ENCODE measurements at regions not wholly inside any gene's neighbourhood (a gene's known extent, or its start where the extent isn't known, plus 50 kb on each side); places are given as distances from the start of the nearest gene placed in this dataset.
"Not testable (repeated sequence)": the region's sequence is repeated elsewhere in the genome, so short reads cannot be mapped to it uniquely, and the experiment has no call there.

DNA sequence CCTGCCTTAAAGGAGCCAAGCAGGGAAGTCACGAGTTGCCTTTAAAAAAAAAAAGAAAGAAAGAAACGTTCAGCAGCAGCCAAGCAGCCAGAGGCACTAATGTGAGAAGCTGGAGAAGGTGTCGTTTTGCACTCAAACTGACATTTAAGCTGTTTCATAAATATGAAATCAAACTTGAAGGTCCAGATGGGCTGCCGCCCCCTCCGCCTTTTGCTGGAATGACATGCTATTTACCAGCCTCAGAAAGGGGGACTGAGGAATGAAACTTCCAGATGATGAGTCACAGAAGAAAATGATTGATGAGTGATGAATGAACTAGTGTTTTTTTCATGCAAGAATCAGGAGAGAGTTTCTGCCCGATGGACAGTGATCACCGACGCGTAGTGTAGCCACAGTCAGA lies 396.8 kb downstream of the IGSF11 start:
- no peak for DNase-seq

DNA sequence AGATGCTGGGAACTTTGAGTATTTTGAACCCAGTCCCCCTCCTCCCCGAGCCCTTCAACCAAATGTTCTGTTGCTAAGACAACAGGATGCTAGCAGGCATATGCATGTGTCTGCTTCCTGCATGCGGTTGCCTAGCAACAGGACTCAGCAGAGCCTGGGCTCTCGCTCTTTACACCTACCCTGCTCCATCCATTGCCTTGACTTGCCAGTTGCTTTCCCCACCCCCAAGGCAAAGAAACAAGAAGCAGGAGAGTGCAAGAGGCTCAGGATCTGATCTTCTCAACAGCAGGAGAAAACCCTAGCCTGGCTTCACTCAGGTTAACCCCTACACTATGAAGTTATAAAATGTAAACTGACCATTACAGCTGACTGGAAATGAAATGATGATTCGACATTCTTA lies 393.0 kb downstream of the IGSF11 start:
- DNase-seq: no peak

DNA sequence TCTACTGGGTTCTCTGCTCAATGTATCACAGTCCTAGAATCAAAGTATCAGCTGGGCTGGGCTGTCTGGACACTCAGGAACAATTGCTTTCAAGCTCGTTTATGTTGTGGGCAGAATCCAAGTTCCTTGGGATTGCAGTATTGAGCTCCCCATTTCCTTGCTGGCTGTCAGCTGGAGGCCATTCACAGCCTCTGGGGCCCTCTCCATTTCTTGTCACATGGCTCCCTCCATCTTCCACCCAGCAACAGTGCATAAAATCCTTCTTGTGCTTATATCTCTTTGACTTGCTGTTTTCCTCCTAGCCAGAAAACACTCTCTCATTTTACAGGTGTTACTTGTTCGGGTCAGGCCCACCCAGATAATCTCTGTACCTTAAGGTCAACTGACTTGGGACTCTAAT lies 363.5 kb downstream of the IGSF11 start:
- DNase-seq: no peak

DNA sequence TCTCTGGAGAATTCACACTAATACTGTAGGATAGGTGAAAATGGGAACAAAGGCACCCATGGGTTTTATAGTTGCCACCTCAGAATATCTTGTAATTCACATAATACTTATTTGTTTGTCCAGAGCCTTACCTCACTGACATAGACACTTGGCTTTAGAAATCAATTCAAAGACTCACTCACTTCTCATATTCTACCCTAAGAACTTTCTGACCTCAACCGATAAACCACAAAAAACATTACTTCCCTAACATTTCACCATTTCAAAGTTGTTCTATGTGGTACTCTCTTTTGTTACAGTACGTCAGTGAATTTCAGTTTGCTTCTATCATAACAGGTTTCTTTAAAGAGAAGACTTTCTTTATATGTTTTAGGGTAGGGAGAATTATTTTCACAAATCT lies 359.3 kb downstream of the IGSF11 start:
- no peak for DNase-seq

DNA sequence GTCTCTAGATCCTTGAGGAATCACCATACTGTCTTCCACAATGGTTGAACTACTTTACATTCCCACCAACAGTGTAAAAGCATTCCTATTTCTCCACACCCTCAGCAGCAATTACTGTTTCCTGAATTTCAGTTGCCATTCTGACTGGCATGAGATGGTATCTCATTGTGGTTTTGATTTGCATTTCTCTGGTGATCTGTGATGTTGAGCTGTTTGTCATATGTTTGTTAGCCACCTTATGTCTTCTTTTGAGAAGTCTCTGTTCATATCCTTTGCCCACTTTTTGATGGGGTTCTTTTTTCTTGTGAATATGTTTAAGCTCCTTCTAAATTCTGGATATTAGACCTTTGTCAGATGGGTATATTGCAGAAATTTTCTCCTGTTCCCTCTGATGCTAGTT lies 356.0 kb downstream of the IGSF11 start:
- not testable (repeated sequence) for DNase-seq

DNA sequence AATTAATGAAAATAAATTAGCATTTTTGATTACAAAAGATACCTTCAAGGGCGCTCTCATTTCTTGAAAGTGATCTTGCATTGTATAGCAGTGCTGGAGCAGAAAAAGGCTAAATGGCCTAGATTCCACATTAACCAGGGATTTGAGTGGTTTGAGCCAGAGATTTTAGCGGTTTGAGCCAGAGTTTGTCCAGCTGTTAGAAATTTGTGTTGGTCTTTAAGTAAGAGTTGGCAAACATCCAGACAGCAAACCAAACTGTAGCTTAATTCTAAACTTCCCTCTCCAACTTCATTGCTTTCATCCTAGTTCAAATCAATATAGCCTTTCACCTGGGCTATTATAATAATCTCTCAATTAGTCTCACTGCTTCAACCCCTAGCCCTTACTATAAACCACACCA lies 351.7 kb downstream of the IGSF11 start:
- no peak for DNase-seq

DNA sequence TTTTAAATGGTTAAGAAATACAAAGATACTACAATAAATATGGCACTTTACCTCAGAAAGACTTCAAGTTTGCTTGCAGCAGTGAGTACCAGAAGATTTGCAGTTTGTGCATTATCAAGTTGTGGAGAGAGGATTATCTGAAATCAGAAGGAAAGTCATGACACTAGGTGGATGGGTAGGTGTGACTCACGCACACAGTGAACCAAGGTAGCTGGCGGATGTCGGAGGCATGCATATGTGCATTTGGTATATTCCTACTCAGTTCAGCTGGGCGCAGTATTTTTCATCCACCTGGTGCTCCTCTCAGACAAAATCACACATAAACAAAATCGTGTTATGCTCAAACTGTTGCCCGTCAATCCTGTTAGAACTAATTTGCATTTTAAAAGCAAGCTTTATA lies 351.0 kb downstream of the IGSF11 start:
- no peak for DNase-seq

DNA sequence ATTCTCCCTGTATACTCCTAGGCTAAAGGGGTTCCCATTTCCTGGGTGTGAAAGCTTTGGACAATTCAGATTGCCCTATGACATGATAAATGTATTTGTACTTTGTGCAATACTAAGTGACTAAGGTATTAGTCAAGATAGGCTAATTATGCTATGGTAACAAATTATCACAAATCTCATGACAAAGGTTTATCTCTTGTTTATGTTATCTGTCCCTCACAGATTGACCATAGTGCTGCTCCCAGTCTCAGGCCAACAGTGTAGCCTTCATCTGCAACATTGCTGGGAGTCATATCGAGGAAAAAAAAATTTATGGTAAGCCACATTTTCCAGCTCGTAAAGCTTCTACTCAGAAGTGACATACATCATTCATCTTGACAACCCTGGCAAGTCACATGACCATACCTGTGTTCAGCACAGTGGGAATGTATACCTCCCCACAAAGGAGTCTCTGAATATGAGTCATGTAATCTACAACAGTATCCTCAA lies 346.2 kb downstream of the IGSF11 start:
- no peak for DNase-seq

DNA sequence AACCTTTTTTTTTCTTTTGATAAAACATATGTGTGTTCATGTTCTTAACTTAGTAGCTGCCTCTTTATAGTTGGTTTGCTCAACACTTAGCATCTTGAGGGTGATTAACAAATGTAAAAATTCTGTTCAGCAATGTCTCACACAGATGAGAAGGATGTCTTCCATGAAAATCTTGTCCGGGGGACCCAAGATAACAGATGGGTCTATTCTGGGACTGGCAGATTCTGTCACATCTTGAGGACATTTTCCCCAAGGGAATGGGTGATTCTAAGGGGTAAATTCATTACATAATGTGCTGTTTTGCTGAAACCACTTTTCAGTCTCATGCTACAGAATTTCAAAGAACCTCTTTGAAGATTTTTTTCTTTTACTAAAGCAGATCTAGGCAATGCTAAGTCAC lies 342.2 kb downstream of the IGSF11 start:
- no peak for DNase-seq

DNA sequence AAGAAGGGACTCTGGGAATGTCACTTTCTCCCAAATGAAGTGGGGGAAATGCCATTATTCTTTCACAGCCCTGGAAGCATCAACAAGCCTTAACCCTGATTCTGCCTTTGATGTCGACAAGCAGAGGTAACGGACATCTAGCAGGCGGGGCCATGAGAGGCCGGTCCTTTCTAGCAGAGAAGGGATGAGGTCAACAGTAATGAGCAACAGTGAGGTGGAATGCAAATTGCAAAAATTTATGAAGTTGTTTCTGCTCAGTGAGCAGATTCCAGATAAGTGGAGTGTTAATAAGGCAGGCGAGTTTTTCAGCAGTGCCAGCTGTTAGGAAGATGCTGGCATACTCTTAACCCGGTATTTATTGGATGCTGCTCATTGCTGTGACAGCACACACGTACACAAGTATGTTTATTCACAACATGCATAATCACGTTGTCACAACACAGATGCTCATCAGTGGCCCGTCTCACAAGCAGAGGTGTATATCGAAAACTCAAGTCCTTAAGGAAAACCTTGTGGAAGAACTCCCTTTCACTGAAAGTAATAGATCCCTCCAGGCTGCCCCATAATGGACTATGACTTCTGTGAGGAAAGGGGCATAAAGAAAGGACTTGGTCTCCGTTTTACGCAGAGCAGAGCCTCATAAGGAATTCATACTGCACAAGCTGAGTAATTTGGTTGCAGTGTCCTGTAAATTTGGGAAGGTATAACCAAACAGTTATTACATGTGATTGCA lies 329.0 kb downstream of the IGSF11 start:
- no peak for DNase-seq

DNA sequence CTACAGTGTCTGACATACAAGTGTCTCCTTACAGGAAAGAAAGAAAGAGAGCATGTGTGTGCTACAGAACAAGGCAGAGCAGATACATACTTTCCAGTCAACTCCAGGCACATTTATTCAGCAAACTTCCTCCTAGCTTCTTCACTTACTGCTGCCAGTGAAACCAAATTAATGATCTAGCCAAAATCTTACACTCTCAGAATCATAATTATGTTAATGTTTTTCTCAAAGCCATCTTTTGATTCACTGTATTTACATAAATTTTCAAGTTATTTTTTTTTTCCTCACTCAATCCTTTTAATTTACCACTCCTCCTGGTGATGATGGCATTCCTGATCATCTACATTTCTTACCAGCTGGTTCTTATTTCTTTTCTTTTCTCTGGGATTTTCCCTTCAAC lies 326.7 kb downstream of the IGSF11 start:
- no peak for DNase-seq

DNA sequence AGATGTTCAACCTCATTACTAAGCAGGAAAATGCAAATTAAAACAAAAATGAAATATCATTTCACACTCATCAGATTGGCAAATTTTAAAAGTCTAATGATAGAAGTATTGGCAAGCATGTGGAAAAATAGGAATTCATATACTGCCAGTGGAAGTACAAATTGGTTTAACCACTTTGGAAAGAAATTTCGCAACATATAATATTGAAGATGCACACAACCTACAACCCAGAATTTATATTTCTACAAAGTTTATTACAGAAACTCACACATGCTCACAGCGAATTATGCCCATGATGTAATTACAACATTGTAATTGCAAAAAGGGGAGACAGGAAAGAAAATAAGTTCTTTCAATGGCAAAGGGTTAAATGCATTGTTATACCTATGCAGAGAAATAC lies 324.1 kb downstream of the IGSF11 start:
- no peak for DNase-seq

DNA sequence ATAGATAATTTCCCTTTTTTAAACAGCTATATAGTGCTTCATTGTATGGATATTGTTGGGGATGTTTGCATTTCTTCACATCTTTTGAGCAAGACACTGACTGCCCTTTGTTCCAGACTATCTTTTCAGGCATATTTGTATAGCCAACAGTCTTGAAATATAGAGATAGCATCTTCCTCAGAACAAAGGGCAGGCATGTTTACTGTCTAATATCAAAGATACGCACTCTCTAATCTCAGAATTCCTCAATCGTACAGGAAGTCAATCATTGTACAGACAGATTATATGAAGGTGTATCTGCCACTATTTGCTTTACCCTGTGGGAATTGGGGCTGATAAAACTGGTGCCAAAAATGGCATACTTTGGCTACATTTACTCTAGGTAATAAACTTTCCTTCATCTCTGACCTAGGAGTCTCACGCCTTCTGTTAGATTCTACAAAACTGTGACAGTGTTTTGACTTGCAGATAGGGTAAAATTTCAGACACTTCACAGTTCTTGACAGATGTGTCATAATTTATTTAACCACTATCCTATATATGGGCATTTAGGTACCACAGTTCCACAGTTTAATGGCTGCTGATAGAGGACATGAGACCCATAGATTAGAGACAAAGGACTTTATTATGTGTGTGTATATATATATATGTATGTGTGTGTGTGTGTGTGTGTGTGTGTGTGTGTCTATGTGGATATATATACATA lies 321.0 kb downstream of the IGSF11 start:
- no peak for DNase-seq

DNA sequence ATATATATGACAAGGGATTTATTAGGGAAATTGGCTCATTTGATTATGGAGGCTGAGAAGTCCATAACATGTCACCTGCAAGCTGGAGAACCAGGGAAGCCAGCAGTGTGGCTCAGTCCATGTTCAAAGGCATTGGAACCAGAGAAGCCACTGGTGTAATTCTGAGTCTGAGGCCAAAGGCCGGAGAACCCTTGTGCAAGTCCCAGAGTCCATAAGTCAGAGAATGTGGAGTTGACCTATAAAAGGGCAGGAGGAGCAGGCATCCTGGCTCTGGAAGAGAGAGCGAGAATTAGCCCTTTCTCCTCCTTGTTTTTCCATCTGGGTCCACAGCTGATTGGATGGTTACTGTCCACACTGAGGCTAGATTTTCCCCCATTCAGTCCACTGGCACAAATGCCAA lies 319.8 kb downstream of the IGSF11 start:
- no peak for DNase-seq

DNA sequence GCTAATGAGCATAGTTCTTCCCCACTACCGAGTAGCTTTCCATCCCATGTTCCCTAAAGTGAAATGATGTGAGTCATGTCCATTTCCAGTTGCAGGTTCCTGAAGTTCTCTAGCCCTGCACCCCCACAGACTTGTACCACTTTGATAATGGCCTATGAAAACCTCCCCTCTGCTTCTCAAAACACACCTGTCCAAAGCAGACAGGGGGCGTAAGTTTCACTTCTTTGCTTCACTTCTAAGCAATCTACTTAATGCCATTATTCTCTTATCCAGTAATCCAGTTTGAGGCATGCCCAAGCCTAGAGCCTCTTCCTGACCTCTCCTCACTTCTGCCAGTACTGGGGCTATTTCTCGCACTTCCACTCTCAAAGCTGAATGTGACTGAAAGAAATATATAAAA lies 305.1 kb downstream of the IGSF11 start:
- no peak for DNase-seq

DNA sequence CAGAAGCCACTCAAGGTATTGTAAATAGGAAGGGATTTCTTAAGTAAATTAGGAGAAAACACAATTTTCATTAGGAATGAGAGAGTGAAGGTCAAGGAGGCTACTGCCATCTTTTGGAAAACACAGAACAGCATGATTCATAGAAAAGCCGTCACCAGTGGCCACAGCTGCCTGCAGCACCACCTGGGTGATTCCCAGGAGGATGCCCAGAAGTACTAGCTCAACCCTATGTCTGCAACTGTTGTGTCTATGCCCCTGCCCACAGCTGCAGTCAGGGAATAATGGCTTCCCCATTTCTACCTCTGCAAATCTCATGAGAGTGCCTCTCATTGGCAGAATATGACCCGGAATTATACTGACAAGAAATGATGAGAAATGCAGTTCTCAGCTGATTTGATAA lies 300.0 kb downstream of the IGSF11 start:
- no peak for DNase-seq

DNA sequence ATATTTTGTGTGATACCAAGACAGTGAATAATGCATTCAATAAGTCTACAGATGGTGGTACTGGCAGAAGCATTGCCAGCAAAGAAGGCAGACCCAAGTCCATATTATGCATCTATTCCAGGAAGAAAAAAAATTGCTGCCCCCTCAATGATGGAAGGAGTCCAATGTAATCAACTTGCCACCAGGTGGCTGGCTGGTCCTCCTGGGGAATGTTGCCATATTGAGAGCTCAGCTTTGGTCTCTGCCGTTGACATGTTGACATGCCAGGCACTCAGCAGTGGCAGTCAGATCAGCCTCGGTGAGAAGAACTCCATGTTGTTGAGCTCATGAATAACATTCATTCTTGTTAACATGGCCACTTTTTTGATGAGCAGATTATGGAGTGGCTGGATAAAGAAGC lies 298.5 kb downstream of the IGSF11 start:
- no peak for DNase-seq

DNA sequence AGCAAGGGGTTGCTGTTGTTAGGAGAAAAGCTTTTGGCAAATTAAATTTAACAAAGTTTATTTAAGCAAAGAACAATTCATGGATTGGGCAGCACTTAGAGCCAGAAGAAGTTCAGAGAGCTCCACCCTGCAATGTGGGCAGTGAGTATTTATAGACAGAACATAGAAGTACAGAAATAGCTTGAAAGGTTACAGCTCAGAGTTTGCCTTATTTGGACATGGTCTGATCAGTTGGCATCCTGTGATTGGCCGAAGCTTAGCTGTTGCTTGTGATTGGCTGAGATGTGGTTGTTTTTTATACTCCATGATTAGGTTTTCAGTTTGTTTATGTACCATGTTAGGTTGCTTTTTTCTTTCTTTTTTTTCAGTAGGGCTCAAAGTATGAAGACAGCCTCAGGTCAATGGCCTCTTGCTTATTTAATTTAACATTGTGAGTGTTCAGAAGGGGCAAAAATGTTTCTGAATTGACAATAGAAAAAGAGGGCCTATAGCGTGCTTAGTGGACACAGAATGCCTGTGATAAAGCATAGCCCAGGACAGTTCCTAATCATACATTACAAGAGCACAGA lies 293.8 kb downstream of the IGSF11 start:
- DNase-seq: no peak

DNA sequence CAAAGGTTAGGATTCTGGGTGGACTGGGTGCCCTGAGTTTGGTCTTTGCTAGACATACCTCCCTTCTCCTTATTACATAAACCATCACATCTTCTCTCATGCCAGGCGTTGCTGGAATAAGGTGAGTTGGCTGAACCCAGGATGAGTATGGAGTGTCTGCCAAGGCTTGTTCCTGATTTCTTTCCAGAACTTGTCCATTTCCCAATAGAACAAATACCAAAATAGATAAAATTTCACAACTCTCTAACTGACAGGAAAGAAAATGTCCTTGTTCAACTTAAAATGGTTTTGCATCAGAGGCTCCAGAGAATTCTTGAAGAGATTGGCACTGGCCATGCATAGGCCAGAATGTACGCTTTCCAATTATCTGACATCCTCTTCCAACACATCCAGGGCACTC lies 291.9 kb downstream of the IGSF11 start:
- DNase-seq: no peak

DNA sequence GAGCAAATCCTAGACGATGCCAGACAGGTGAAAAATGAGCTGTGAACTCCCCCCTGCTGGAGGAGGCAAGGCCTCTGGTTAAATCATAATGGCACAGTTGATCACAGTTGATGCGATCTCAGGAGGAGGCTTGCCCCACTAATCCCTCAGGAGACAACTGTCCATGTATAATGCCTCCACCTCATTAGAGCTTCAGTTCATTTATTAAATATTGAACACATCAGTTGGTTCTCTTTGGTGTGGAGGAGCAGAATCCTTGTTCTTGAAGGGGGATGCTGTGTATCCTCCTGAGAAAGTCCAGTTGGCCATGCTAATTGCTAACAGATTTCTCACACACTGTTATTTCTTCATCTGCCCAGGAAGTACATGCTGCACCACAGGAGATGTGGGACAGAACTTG lies 290.5 kb downstream of the IGSF11 start:
- no peak for DNase-seq

DNA sequence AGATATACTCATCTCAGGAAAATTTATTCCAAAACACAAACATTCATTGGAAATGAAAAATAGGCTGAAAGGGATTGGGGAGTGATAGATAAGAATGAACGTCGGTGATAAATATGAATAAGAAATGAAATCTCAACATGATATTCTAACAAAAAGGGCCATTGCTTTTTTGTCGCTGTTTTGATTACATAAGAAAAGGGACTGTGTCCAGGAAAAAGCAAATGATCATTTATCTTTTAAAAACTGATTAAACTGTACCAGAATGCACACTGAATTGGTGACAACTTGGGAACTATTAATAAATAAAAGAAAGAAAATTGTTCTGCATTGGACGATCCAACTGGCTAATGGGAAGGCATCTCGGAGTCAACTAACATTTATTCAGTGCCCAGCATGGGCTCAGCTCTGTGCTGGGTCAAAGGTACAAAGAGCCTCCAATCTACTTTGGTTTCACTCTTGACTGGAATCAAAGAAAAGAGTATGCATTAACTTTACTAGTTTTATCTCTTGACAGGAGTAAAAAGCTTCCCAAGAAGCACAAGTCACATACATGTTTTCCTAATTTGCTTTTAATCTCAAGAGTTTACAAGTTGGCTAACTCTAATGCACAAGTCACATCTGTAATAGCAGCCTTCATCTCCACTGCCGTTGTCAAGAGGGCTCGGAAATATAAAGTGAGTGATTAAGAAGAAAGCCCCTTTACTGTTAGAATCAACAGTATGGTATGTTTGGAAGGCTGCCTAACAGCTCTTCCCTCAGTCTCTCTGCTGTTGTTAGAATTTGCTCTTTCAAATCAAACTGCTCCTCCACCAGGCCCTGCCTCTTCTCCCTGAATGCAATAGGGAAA lies 280.0 kb downstream of the IGSF11 start:
- no peak for DNase-seq

DNA sequence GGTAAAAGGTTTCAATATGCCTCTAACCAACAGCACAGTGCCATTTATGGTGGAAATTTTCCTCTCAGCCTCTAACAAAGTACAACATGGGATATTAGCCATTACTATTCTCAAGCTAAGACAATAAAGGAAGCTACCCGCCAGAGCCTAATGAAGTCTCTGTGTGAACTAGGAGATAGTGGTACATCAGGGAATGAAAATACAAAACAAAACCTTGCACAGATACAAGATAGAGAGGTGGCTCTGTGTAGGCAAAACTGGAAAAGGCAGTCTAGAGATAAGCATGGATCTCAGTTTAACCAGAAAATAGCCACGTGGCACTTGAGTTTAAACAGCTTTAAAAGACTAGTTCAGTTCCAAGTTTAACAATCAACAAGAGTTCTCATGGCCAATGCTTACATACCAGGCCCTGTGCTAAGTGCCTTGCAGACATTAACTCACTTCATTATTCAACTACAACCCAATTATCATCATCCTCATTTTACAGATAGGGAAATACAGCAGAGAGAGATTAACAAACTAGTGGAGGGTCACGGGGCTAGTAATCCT lies 279.3 kb downstream of the IGSF11 start:
- DNase-seq: no peak
